GM23338 (cell line): ENCODE measurements at regions not wholly inside any gene's neighbourhood (a gene's known extent, or its start where the extent isn't known, plus 50 kb on each side); places are given as distances from the start of the nearest gene placed in this dataset.

Experiments
- ATAC-seq: fragments of 200-7000 bp; cut with Tn5 transposase; 3 replicates; pipeline ENCODE4 v1.9.1; 2020
- DNase-seq: peaks from one replicate; pipeline ENCODE4 v3.0.0-alpha.2; 2015; ENCODE audit warnings: low spot score
- H2AFZ ChIP-seq: fragments of 200-600 bp; sonication (generic); 2 replicates; pipeline ENCODE4 v1.8.0; 2016; ENCODE audit warnings: antibody characterized with exemption, mild to moderate bottlenecking, moderate library complexity
- H3F3A ChIP-seq: fragments of 200-600 bp; sonication (generic); replicated peaks from 2 replicates; pipeline ENCODE4 v1.8.0; 2017; ENCODE audit warnings: antibody characterized with exemption, mixed run types, low read depth
- H3K27ac ChIP-seq: fragments of 200-600 bp; sonication (generic); 2 replicates; pipeline ENCODE4 v1.6.1; 2016; ENCODE audit warnings: low read depth
- H3K27me3 ChIP-seq: fragments of 200-600 bp; sonication (generic); 2 replicates; pipeline ENCODE4 v1.8.0; 2016; ENCODE audit warnings: mild to moderate bottlenecking, mixed run types, moderate library complexity; ENCODE audit not compliant: insufficient read depth
- H3K36me3 ChIP-seq: fragments of 200-600 bp; sonication (generic); 2 replicates; pipeline ENCODE4 v1.8.0; 2016; ENCODE audit warnings: mild to moderate bottlenecking; ENCODE audit not compliant: insufficient read depth
- H3K4me1 ChIP-seq: fragments of 200-600 bp; sonication (generic); 2 replicates; pipeline ENCODE4 v1.8.0; 2016; ENCODE audit warnings: mild to moderate bottlenecking, moderate library complexity; ENCODE audit not compliant: insufficient read depth
- H3K4me2 ChIP-seq: fragments of 200-600 bp; sonication (generic); 2 replicates; pipeline ENCODE4 v1.7.1; 2017; ENCODE audit warnings: mixed run types
- H3K4me3 ChIP-seq: fragments of 200-600 bp; sonication (generic); 2 replicates; pipeline ENCODE4 v1.6.1; 2016; ENCODE audit warnings: mixed run types
- H3K79me2 ChIP-seq: fragments of 200-600 bp; sonication (generic); replicated peaks from 2 replicates; pipeline ENCODE4 v1.8.0; 2017; ENCODE audit warnings: mild to moderate bottlenecking; ENCODE audit not compliant: insufficient read depth
- H3K9me2 ChIP-seq: fragments of 200-600 bp; sonication (generic); 2 replicates; pipeline ENCODE4 v1.8.0; 2017; ENCODE audit not compliant: insufficient read depth
- H4K20me1 ChIP-seq: fragments of 200-600 bp; sonication (generic); replicated peaks from 2 replicates; pipeline ENCODE4 v1.8.0; 2017; ENCODE audit warnings: mild to moderate bottlenecking; ENCODE audit not compliant: insufficient read depth
- H3K27ac Mint-ChIP-seq: 2 replicates; pipeline ENCODE4 v1.8.0; 2020; ENCODE audit warnings: inconsistent platforms, mild to moderate bottlenecking, moderate library complexity, mixed read lengths
- H3K27me3 Mint-ChIP-seq: 3 replicates; pipeline ENCODE4 v1.8.0; 2022; ENCODE audit warnings: low read depth, mild to moderate bottlenecking, moderate library complexity, mixed read lengths, inconsistent platforms; ENCODE audit not compliant: insufficient read depth, poor library complexity
- H3K36me3 Mint-ChIP-seq: 3 replicates; pipeline ENCODE4 v1.8.0; 2021; ENCODE audit warnings: low read depth, mild to moderate bottlenecking, inconsistent platforms, moderate library complexity, mixed read lengths
- H3K4me1 Mint-ChIP-seq: 3 replicates; pipeline ENCODE4 v1.8.0; 2020; ENCODE audit warnings: mild to moderate bottlenecking, inconsistent platforms, mixed read lengths
- H3K4me3 Mint-ChIP-seq: 3 replicates; pipeline ENCODE4 v1.8.0; 2021; ENCODE audit warnings: moderate library complexity, mild to moderate bottlenecking, inconsistent platforms, mixed read lengths
- H3K9me3 Mint-ChIP-seq: 3 replicates; pipeline ENCODE4 v1.8.0; 2020; ENCODE audit warnings: moderate library complexity, mild to moderate bottlenecking, inconsistent platforms, mixed read lengths
- CREB1 ChIP-seq: fragments of 250-450 bp; sonication (Bioruptor Pico); IDR thresholded peaks from 2 replicates; pipeline ENCODE4 v1.5.0; 2020; ENCODE audit warnings: low read depth, mild to moderate bottlenecking, moderate library complexity
- JUNB ChIP-seq: IDR thresholded peaks from one replicate; pipeline ENCODE4 v1.6.1; 2016; ENCODE audit warnings: antibody characterized with exemption; ENCODE audit not compliant: unreplicated experiment
- NANOG ChIP-seq: IDR thresholded peaks from 2 replicates; pipeline ENCODE4 v1.6.1; 2016; ENCODE audit warnings: antibody characterized with exemption, borderline replicate concordance
- REST ChIP-seq: IDR thresholded peaks from one replicate; pipeline ENCODE4 v1.6.1; 2018; ENCODE audit warnings: antibody characterized with exemption; ENCODE audit not compliant: unreplicated experiment
- ZNF331 ChIP-seq: fragments of 250-450 bp; sonication (Bioruptor Pico); IDR thresholded peaks from 2 replicates; pipeline ENCODE4 v1.5.0; 2020; ENCODE audit warnings: low read depth, mild to moderate bottlenecking, moderate library complexity
- ZNF462 ChIP-seq: fragments of 250-450 bp; sonication (Bioruptor Pico); IDR thresholded peaks from 2 replicates; pipeline ENCODE4 v1.5.0; 2020; ENCODE audit warnings: mild to moderate bottlenecking, moderate library complexity

- Histone ChIP-seq H3K27me3 (no peaks in the 10 kb centered on the region), H3K4me2 (no peak overlapping the region), H3K27ac (no peak overlapping the region), H2AFZ (no peak overlapping the region), H3K9me2 (no peaks in the 10 kb centered on the region), H3K79me2 (no peaks in the 10 kb centered on the region), H3F3A (no peaks in the 10 kb centered on the region), H3K4me1 (peaks cover 64% of the 10 kb centered on the region), H3K36me3 (no peaks in the 10 kb centered on the region), H3K4me3 (no peak overlapping the region), H4K20me1 (no peaks in the 10 kb centered on the region)
- H3K9me3 Mint-ChIP-seq: no peaks in the 10 kb centered on the region
- H3K4me1 Mint-ChIP-seq: peaks cover 55% of the 10 kb centered on the region
- no peak overlapping the region for H3K27ac Mint-ChIP-seq
- TF ChIP-seq REST (no peak), JUNB (no peak), ZNF331 (CRISPR knock-in tag) (no peak), ZNF462 (CRISPR knock-in tag) (no peak), NANOG (no peak), CREB1 (CRISPR knock-in tag) (no peak)
- H3K36me3 Mint-ChIP-seq: no peaks in the 10 kb centered on the region
- H3K27me3 Mint-ChIP-seq: no peaks in the 10 kb centered on the region
- DNase-seq (no peak), ATAC-seq (no peak)
- no peak overlapping the region for H3K4me3 Mint-ChIP-seq
Measured at GRCh38 chr9:82732928-82733327, 330.0 kb downstream of the RASEF start.
